Uterus (tissue), 2 donors: ENCODE measurements at regions not wholly inside any gene's neighbourhood (a gene's known extent, or its start where the extent isn't known, plus 50 kb on each side); places are given as distances from the start of the nearest gene placed in this dataset.

Experiments used
- CTCF ChIP-seq, 4 experiments: fragments of 200-600 bp in 2 of 4; fragments of 450-650 bp in 2 of 4; sonication (generic) in 2 of 4; IDR thresholded peaks; one replicate each; pipeline ENCODE4 v1.5.1; 2016 to 2019; ENCODE audit warnings: antibody characterized with exemption in 4 of 4, mild to moderate bottlenecking in 2 of 4, moderate library complexity in 1 of 4
- POLR2A ChIP-seq, 2 donors: fragments of 450-650 bp; IDR thresholded peaks; one replicate each; pipeline ENCODE4 v1.6.1; 2016; ENCODE audit warnings: antibody characterized with exemption in 2 of 2, mild to moderate bottlenecking in 1 of 2, moderate library complexity in 1 of 2

DNA sequence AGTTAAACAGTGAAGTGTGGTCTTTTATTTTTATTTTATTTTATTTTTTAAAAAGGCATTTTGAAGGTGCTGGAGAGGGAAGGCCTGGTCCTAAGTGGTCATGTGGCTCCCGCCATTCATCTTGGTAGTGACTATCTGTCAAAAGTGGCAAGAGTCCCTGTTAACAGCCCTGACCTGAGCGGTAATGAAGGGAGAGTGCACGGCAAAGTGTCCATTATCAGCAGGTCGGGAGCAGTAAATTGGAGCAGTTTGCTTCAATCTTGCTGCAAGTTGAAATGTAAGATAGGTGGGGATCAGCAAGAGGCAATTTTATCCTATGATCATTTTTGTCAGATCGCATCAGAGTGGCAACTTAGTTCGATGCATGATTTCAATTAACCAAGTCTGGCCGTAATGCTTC, 227.4 kb upstream of the SP4 start:
- no peak for TF ChIP-seq CTCF (IDR thresholded peaks at IDR 0.05)
- TF ChIP-seq POLR2A (IDR thresholded peaks at IDR 0.05), result no peak
